Stimulated activated CD4-positive, alpha-beta T cell treated with anti-CD3 and anti-CD28 coated beads, Interleukin-2, amount 100 ng/mL, for 48 hours (primary cell): ENCODE measurements at regions not wholly inside any gene's neighbourhood (a gene's known extent, or its start where the extent isn't known, plus 50 kb on each side); places are given as distances from the start of the nearest gene placed in this dataset.

Experiments
- DNase-seq, 2 donors: peaks; one replicate each; pipeline ENCODE4 v3.0.0-alpha.2; 2020

DNA sequence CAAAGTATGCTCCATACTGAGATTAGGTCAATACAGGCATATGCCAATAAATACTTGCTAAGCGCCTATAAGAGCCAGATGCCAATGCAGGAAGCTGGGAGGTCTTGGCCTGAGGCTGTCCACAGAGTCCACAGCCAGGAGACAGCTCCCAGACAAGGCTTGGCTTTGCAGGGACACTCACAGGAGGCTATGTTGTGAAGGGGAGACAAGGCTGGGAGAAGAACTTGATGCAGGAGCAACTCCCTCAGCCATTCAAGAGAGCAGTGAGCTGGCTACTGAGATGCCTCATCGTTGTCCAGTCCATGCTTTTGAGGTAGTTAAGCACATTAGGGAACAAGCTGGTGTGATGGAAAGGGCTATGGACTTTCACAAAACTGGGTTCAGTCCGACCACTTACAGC, 891.5 kb downstream of the TBC1D22A start:
- DNase-seq, result no peak

DNA sequence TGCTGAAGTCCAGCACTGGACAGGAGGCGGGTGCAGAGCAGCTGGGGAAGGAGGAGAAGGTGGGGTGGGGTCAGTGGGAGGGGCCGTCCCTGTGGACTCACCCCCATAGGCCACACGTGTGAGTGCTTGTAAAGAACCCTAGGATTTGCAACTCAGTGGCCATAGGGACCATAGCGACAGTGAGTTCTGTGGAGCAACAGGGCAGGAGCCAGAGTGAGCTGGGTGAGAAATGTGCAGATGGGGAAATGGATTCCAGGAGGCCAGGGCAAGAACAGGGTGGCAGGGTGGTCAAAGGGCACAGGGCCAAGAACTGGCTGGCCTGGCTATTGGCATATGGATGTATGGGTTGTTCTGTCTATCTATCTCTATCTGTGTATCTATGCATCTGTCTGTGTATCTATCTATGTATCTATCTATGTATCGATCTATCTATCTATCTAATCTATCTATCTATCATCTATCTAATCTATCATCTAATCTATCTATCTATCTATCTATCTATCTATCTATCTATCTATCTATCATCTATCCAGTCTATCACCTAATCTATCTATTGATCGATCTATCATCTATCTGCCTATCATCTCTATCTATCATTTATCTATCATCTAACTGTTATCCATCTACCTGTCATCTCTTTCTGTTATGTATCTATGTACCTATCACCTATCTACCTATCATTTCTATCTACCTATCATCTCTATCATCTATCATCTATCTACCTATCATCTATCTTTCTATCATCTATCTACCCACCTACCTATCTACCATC, 889.0 kb downstream of the TBC1D22A start:
- DNase-seq, result no peak

DNA sequence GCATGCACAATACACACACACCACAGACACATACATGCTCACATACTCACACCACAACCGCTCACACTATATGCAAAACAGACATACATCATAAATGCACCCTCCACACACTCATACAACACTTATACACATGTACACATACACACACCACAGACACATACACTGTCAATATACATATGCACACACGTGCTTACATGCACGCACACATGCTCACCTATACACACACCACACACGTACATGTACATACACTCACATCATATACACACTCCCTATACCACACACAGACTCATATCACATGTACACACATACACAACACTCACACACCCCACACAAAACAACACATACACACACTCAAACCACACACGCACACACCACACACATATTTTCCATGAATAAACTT, 885.3 kb downstream of the TBC1D22A start:
- DNase-seq, result no peak

DNA sequence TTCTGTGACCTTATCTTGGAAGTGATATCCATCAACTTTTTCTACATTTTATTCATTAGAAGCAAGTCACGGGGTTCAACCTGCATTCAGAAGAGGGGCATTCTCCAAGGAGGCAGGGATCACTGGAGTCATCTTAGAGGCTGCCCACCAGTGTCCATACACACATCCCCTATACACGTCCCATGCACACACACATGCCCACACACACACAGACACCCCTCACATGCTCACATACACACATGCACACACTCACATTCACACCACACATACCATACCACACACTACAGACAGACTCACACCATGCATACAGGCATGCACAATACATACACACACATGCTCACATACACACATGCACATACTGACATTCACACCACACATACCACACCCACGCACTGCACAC, 884.7 kb downstream of the TBC1D22A start:
- DNase-seq, result no peak

DNA sequence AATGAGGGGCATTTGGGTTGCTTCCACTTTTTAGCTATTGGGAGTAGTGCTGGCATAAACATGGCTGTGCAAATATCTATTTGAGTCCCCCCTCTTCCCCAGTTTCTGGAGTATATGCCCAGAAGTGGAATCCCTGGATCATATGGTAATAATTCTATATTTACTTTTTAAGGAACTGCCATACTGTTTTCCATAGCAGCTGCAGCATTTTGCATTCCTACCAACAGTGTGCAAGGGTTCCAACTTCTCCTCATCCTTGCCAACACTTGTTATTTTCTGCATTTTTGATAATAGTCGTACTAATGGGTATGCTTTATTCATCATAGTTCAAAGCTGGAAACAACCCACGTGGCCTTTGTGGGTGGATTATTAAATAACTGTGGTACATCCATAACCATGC, 883.5 kb downstream of the TBC1D22A start:
- no peak for DNase-seq

DNA sequence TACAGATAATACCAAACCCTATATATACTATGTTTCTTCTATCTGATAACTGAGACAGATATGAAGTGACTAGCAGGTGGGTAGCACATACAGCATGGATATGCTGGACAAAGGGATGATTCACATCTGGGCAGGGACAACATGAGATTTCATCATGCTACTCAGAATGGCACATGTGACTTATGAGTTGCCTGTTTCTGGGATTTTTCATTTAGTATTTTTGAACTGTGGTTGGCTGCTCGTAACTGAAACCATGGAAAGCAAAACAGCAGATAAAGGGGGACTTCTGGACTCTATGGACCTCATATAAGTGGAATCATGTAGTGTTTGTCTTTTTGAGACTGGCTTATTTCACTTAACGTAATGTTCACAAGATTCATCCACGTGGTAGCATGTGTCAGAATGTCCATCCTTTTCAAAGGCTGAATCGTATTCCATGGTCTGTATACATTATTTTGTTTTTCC, 883.0 kb downstream of the TBC1D22A start:
- DNase-seq, result no peak

DNA sequence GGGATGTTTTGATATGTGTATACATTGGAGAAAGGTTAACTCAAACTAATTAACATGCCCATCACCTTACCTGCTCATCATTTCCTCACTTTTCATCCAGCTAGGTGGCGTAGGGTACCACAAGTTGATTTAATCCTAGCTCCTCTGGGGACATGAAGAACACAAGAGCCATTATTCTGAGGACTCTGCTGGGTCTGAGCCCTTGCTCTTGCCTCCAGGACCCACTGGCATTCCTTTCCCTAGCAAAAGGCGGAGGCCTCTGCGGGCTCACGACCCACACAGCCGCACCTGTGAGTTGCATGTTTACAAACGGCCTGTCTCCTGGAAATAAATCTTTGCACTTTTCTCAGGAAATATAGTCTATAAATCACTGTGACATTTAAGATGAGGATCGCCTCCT, 871.9 kb downstream of the TBC1D22A start:
- DNase-seq, result no peak

DNA sequence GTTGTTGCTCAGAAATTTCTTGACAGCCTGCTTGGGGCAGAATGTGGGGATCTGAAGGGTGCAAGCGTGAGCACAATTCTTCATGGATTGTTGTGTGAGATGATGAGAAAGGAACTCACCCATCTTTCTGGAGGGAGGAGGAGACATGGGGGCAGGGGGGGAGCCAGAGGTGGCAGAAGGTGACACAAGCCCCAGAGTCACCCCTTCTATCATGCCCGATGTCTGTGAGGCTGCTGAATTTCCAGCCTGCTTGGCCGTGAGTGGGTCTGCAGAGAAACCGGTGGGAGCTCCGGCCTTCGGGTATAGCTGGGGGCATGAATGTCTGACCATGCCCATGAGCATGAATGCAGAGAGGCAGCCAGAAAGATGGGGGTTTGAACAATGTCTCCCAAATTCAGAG, 870.7 kb downstream of the TBC1D22A start:
- no peak for DNase-seq

DNA sequence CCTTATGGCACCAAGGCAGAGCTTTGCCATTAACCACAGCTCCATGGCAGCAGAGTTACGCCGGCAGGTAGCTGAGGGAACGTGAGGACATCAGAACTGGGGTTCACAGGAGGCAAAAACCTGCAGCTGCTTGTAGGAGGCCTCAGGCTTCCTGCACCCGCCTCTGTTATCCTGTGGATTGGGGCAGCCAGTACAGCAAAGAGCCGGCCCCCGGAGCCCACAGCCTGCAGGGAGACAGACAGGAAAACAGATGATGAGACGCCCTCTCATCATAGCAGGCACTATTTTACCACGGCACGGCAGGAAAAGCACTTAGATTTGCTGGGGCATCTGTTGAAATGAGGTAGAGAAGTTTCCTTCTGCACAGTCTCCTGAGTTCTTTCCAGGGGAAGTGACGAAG, 870.3 kb downstream of the TBC1D22A start:
- no peak for DNase-seq

DNA sequence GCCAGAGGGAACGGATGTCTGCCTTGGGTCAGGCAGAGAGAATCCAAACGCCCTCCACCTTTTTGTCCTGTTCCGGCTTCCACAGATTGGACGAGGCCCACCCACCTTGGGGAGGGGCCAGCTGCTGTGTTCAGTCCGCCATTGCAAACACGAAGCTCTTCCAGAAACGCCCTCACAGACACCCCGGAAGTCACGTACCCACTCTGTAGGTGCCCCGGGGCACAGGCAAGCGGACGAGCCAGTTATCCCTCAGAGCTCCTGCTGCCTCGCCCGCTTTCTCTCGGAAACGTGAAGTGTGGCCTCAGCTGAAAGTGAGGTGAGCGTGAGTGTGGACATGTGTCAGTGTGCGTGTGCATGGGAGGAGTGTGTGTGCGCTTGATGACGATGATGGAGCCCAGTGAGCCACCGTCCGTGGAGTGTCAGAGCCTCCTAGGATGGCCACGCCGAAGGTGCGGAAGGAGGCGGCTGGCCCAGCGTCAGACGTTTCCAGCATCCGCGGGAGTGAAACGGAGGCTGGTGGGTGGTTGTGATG, 869.2 kb downstream of the TBC1D22A start:
- DNase-seq, result no peak

DNA sequence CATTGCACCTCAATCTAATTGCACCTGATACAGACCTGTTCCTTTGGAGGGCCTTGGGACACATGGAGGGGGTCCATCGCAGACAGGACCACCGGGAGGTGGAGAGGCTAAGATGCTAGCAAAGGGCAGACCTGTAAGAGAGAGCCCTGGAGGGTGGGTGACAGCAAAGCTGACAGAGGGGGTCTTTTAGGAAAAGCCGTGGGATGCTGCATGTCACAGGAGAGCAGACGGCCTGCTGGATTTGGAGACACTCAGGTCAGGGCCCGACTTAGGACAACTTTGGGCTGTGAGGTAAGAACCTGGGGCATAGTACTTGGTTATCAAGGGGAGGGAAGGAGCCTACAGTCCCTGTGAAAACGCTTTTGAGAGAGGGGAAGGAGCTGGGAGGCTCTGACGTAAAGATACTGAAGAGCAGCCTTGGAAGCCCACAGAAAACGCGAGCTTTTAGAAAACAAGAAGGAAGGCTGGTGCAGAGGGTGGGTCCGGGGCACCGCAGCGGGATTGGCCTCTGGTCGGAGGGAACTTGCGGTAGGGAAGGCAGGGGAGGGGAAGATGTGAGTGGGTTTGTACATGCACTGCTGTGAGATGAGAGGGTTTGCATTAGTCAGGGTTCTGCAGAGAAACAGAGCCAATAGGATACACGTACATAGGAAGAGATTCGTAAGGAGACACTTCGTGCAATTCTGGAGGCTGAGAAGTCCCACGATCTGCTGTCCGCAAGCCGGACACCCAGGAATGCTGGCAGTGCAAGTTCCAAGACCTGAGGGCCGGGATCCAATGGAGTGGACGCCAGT, 868.5 kb downstream of the TBC1D22A start:
- DNase-seq, result no peak

DNA sequence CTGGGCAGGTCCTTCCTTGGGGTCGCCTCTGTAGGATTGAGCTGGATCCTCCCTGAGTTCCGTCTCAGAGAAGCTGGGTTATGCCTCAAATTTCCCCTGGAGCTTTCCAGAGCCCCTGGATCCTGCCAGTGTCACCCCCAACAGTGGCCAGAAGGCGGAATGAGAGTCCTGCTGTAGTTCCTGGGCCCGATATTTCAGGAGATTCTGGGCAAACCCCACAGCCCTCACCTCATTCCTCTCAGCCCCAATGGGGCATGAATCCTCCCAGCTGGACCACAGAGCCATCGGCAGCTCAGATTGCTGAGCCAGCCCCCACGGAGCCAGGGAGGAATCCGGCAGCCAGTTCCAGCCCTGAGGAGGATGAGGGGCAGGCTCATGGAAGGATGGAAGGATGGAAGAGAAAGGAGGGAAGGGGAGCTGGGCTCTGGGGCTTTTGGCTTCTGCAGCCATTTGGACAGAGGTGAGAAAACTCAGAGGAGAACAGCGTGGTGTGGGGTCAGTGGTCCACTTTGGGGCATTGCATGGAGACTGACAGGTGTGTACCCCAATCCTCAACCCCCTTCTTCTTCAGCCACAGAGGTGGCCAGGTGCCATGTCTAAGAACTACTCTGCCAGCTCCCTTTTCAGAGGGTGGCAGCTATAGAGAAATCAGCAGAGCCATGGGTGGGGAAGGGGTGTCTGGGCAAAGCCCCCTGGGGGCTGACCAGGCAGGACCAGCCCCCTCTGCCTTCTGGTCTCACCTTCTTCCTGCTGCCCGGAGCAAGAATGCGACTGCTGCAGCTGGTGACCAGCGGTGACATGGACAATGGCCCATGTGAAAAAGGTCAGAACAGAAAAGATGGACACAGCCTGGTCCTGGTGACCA, 867.6 kb downstream of the TBC1D22A start:
- no peak for DNase-seq

DNA sequence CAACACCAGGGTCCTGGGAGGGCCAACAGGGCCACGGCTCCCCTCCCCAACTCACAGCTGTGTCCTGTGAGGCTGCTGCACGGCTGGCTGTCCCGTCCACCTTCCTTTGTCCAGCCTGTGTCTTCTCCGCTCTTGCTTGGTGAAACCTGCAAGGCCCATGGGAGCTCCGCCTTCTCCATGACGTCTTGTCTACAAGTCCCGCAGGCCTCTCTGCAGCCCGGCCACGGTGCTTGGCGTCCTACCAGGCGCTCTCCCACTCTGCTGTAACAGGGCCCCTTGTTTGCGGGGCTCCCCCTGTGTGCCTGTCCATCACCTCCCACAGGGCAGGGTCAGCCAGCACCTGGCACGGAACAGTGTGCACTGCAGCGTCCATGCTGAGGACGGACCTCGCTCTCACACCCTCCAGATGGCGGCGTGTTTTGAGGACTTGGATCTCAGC, 866.8 kb downstream of the TBC1D22A start:
- no peak for DNase-seq

DNA sequence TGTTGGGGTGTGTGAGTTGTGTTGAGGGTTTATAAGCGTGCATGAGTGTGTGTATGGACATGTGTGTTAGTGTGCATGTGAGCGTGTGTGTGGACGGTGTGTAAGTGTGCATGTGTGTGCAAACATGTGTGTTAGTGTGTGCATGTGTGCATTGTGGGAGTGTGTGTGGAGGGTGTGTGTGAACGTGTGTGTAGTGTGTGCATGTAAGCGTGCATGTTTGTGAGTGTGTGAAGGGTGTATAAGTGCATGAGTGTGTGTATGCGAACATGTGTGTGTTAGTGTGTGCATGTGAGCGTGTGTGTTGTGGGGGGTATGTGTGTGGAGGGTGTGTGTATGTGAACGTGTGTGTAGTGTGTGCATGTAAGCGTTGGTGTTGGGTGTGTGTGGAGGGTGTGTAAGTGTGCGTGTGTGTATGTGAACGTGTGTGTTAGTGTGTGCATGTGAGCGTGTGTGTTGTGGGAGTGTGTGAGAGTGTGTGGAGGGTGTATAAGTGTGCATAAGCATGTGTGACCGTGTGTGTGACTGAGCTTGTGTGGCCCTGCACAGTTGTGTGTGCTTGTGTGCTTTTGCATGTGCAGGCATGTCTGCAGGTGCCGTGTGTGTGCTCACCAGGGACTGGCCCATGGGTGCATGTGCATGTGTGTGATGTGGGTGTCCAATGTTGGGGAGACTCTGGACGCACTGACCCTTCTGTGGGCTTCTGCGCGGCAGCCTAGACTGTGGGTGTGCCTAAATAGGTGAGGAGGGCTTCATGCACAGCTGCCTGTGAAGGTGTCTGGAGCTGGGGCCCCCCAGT, 866.2 kb downstream of the TBC1D22A start:
- DNase-seq, result no peak

DNA sequence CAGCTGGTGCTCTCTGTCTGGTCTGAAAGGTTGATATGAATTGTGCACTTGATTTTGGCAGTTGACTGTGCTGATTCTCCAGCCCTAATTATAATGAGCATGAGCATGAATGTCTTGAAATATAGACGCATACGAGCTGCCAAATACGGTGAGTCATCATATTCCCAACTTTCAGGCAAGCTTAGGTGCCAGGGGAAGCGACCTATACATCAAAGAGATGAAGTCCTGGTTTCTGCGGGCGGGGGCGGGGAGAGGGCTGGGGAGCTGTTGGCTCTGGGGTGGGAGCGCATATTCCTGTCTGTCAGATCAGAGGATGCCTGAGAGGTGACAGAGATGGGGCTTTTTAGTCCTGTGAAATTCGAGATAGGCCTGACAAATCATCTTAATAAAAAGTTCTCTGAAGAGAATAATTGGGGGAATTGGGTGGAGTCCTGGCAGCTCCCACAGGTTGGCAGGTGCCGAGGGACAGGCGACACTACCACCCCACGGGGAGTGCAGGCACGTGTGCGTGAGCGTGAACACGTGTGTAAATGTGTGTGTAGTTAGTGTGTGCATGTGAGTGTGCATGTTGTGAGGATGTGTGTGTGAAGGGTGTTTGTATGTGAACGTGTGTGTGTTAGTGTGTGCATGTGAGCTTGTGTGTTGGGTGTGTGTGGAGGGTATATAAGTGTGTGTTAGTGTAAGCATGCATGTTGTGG, 865.3 kb downstream of the TBC1D22A start:
- DNase-seq, result no peak

DNA sequence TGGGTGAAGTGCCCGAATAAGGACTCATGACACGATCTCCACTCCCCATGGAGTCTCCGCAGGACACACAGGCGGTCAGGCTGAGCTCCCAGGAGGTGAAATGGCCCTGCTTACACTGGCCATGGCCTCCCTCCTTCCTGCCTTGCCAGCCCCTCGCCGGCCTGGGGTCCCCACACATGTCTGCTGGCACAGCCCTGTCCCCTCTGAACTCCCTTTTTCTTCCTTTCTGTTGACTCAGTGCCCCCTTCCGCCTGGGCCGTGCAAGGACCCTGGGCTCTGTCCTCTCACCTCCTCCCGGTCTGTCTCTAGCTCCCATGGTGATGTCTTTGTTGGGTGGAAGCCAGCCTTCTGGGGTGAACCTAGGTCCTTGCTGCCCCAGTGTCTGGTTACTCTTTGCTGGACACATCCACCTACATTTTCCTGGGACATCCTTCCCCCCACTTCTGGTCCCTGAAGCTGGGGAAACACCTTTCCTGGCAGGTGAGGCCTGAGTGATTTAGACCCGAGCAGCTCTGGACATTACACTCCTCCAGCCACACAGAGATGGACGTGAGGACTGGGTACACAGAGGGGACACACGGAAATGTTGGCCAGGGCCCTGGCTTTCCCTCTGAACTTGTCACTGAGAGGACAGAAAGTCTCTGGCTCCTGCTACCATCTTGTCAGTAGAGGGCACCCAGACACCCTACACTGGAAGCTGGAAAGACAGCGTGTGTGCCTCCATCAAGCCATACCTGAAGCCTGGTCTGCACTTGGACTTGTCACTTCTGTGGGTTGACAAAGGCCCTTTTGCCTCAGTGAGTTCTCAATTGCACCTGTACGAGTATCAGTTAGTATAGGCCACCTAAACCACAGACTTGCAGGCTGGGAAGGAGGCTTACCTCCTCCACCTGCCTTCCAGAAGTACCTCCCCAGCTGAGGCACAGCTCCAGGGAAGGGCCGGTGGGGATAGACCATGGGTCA, 864.3 kb downstream of the TBC1D22A start:
- DNase-seq, result no peak

DNA sequence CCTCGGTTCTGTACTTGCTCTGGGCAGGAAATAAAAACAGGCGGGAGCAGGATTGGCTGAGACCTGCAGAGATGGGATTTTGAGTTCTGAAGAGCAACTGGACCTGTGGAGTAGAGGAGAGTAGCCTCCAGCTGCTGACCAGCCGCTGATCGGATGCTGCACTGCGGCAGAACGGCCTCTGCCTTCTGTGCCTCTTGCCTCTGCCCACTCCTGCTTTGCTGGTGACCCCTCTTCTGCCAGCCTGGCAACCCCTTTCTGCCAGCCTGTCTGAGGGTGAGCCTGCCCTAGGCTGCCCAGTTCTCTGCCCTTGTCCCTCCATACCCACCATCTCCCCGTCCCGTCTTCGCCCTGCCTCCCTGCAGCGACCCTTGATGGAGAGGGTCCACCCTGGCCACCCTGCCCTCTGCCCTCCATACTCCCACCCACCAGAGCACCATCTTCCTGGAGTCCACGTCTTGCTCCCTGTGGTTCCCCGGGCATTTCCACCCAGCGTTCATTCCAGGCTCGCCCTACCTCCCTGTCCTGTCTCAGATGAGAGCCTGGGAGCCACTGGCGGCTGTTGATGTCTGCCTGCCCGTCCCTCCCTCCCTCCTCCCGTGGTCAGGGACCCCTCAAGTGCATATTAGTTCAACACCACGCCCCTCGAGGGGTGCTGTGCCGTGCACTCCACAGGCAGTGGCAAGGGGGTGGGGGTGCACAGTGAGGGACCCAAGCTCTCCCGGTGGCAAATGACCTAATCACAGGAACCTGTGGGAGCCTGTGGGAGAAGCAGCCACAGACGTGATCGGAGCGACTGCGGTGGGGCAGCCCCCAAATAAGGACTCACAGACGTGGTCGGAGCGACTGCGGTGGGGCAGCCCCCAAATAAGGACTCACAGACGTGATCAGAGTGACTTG, 863.3 kb downstream of the TBC1D22A start:
- no peak for DNase-seq

DNA sequence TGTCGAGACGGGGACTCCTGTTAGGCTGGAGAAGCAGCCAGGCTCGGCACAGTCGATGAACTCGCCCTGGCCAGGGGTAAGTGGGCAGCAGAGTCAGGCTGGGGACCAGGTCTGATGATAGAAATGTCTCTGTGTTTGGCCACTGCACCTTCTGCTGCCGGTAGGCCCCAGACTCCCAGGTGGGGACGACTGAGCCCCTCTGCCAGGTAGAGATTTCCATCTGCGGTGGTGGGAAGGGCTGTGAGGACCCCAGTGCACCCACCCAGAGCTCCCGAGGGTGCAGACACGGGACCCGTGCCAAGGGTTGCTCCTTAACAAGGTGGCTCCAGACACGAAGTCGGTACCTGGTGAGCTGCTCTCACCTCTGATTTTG, 862.5 kb downstream of the TBC1D22A start:
- DNase-seq, result no peak
